B cell (primary cell): ENCODE measurements at regions not wholly inside any gene's neighbourhood (a gene's known extent, or its start where the extent isn't known, plus 50 kb on each side); places are given as distances from the start of the nearest gene placed in this dataset.

ENCODE experiments used
- ATAC-seq: fragments of 200-7000 bp; cut with Tn5 transposase; one replicate; pipeline ENCODE4 v1.10.0; 2021; ENCODE audit warnings: low read depth, mild to moderate bottlenecking, moderate number of reproducible peaks, moderate library complexity
- CTCF ChIA-PET: fragments of 350-600 bp; sonication (Branson Sonifier 250); formaldehyde crosslinking; loops from one replicate; lab custom pipeline; 2021; ENCODE audit warnings: antibody characterized with exemption, inconsistent platforms; lab: Charles Lee
- POLR2A ChIA-PET: fragments of 350-600 bp; sonication (Branson Sonifier 250); formaldehyde crosslinking; loops from one replicate; lab custom pipeline; 2021; ENCODE audit warnings: antibody characterized with exemption; lab: Charles Lee
- DNase-seq: peaks from one replicate; pipeline ENCODE4 v3.0.0; 2013
- H2AFZ ChIP-seq: 2 replicates; pipeline ENCODE4 v1.6.1; 2012; ENCODE audit warnings: mild to moderate bottlenecking, low read depth, low read length; ENCODE audit not compliant: insufficient read depth, poor library complexity, severe bottlenecking
- H3K27ac ChIP-seq, 2 donors: 1 replicate in 1 of 2; 2 replicates in 1 of 2; pipeline ENCODE4 v1.5.1; 2012 to 2013; ENCODE audit warnings: low read length in 2 of 2, mild to moderate bottlenecking in 2 of 2, moderate library complexity in 1 of 2
- H3K27me3 ChIP-seq, 4 experiments: fragments of 200-600 bp in 1 of 4; sonication (generic) in 1 of 4; replicated peaks in 1 of 4; 1 replicate in 2 of 4; 2 replicates in 2 of 4; pipeline versions ENCODE4 v1.6.1 to v1.7.0; 2013 to 2016; ENCODE audit warnings: low read length in 3 of 4, mild to moderate bottlenecking in 2 of 4, mixed read lengths in 1 of 4, moderate library complexity in 1 of 4; ENCODE audit not compliant: insufficient read depth in 4 of 4, control insufficient read depth in 3 of 4; ENCODE audit errors: control extremely low read depth in 1 of 4
- H3K36me3 ChIP-seq, 2 experiments: replicated peaks in 1 of 2; 1 replicate in 1 of 2; 2 replicates in 1 of 2; pipeline versions ENCODE4 v1.6.1 to v1.7.1; 2013; ENCODE audit warnings: low read length in 1 of 2; ENCODE audit not compliant: insufficient read depth in 2 of 2, control insufficient read depth in 1 of 2; ENCODE audit errors: control extremely low read depth in 1 of 2, extremely low read depth in 1 of 2
- H3K4me1 ChIP-seq, 2 donors: fragments of 200-600 bp in 1 of 2; sonication (generic) in 1 of 2; 1 replicate in 1 of 2; 2 replicates in 1 of 2; pipeline versions ENCODE4 v1.5.1 to v1.6.1; 2013 to 2017; ENCODE audit warnings: low read length in 2 of 2; ENCODE audit not compliant: control insufficient read depth in 2 of 2, insufficient read depth in 2 of 2
- H3K4me2 ChIP-seq: replicated peaks from 2 replicates; pipeline ENCODE3; 2012; ENCODE audit warnings: mild to moderate bottlenecking, low read depth, low read length; ENCODE audit not compliant: poor library complexity, severe bottlenecking
- H3K4me3 ChIP-seq, 5 experiments: fragments of 200-600 bp in 1 of 5; sonication (generic) in 1 of 5; 1 replicate in 3 of 5; 2 replicates in 2 of 5; pipeline versions ENCODE4 v1.5.1 to v1.7.0; 2011 to 2016; ENCODE audit warnings: low read length in 4 of 5, mild to moderate bottlenecking in 4 of 5, low read depth in 2 of 5, control low read depth in 1 of 5, moderate library complexity in 1 of 5; ENCODE audit not compliant: insufficient read depth in 1 of 5; ENCODE audit errors: control extremely low read depth in 1 of 5, extremely low read depth in 1 of 5
- H3K79me2 ChIP-seq: fragments of 200-600 bp; sonication (generic); one replicate; pipeline ENCODE4 v1.6.0; 2016; ENCODE audit warnings: low read length; ENCODE audit not compliant: control insufficient read depth, insufficient read depth
- H3K9ac ChIP-seq: fragments of 200-600 bp; sonication (generic); 2 replicates; pipeline ENCODE4 v1.6.1; 2017; ENCODE audit warnings: mild to moderate bottlenecking, low read length, moderate library complexity
- H3K9me3 ChIP-seq, 3 donors: one replicate each; pipeline versions ENCODE4 v1.6.1 to v1.7.1; 2013; ENCODE audit warnings: low read length in 2 of 3; ENCODE audit not compliant: control insufficient read depth in 2 of 3, insufficient read depth in 1 of 3; ENCODE audit errors: control extremely low read depth in 1 of 3
- H4K20me1 ChIP-seq: 2 replicates; pipeline ENCODE4 v1.6.0; 2012; ENCODE audit warnings: mild to moderate bottlenecking, low read length; ENCODE audit not compliant: insufficient read depth, control insufficient read depth, poor library complexity, severe bottlenecking
- H3K27ac Mint-ChIP-seq: one replicate; pipeline ENCODE4 v1.8.0; 2021; ENCODE audit warnings: mixed read lengths
- H3K27me3 Mint-ChIP-seq: one replicate; pipeline ENCODE4 v1.8.0; 2021; ENCODE audit warnings: mixed read lengths
- H3K4me1 Mint-ChIP-seq: one replicate; pipeline ENCODE4 v1.8.0; 2021; ENCODE audit warnings: mixed read lengths
- H3K4me3 Mint-ChIP-seq: one replicate; pipeline ENCODE4 v1.8.0; 2021; ENCODE audit warnings: mixed read lengths
- H3K9me3 Mint-ChIP-seq: one replicate; pipeline ENCODE4 v1.8.0; 2022; ENCODE audit warnings: mixed read lengths; ENCODE audit not compliant: insufficient read depth
- CTCF ChIP-seq: fragments of 200-600 bp; IDR thresholded peaks from one replicate; pipeline ENCODE4 v1.8.0; 2022; ENCODE audit warnings: antibody characterized with exemption, mild to moderate bottlenecking
- EZH2 ChIP-seq: IDR thresholded peaks from 2 replicates; pipeline ENCODE4 v1.6.1; 2012; ENCODE audit warnings: borderline replicate concordance, low read depth, mild to moderate bottlenecking, moderate library complexity, low read length; ENCODE audit not compliant: insufficient read depth, poor library complexity, severe bottlenecking
- WGBS: methylation state at CpG from one replicate; pipeline ENCODE4 v1.1.5; 2013; ENCODE audit warnings: missing lambda C conversion rate; ENCODE audit not compliant: insufficient coverage; 5-methylcytosine and 5-hydroxymethylcytosine counted together
- intact Hi-C: fragments of 100-400 bp; cut with micrococcal nuclease; formaldehyde crosslinking; loops from one replicate; pipeline ENCODE4 v1.10.0; 2022

GRCh38 chr13:65881561-65882155, 1348.5 kb downstream of the PCDH9 start:
- no peak overlapping the region for H3K4me3 Mint-ChIP-seq
- ATAC-seq (no peak), DNase-seq (no peak)
- Histone ChIP-seq H3K4me1 (no peaks in the 10 kb centered on the region), H4K20me1 (no peaks in the 10 kb centered on the region), H3K4me2 (no peak overlapping the region), H3K4me3 (no peak overlapping the region), H3K27ac (no peak overlapping the region), H3K9me3 (no peaks in the 10 kb centered on the region), H3K9ac (no peak overlapping the region), H3K79me2 (no peaks in the 10 kb centered on the region), H2AFZ (no peak overlapping the region), H3K36me3 (no peaks in the 10 kb centered on the region), H3K27me3 (no peaks in the 10 kb centered on the region)
- H3K27me3 Mint-ChIP-seq, result no peaks in the 10 kb centered on the region
- no peak overlapping the region for H3K27ac Mint-ChIP-seq
- CTCF ChIA-PET, result no interaction called here
- peaks cover 3% of the 10 kb centered on the region for H3K9me3 Mint-ChIP-seq
- TF ChIP-seq CTCF, result no peak
- no peak for TF ChIP-seq EZH2
- POLR2A ChIA-PET, result no interaction called here
- H3K4me1 Mint-ChIP-seq, result no peaks in the 10 kb centered on the region
- intact Hi-C loops, result no loop called here
- 100% methylated on average over 1 of the region's 3 CpGs for WGBS

- TF ChIP-seq EZH2, result no peak
- no peak for TF ChIP-seq CTCF
Measured at GRCh38 chr13:65875031-65875430, 1355.1 kb downstream of the PCDH9 start.

More at GRCh38 chr13:65875031-65875430, 1355.1 kb downstream of the PCDH9 start:
- Mint-ChIP-seq H3K4me1 (no peaks in the 10 kb centered on the region), H3K27ac (no peak overlapping the region), H3K27me3 (no peaks in the 10 kb centered on the region), H3K4me3 (no peak overlapping the region), H3K9me3 (no peaks in the 10 kb centered on the region)
- no peak overlapping the region for H2AFZ ChIP-seq
- POLR2A ChIA-PET, result no interaction called here
- H4K20me1 ChIP-seq, result no peaks in the 10 kb centered on the region
- no peak overlapping the region for H3K4me2 ChIP-seq
- H3K4me3 ChIP-seq, result no peak overlapping the region
- H3K27ac ChIP-seq, result no peak overlapping the region
- no peaks in the 10 kb centered on the region for H3K79me2 ChIP-seq
- no peaks in the 10 kb centered on the region for H3K9me3 ChIP-seq
- intact Hi-C loops, result no loop called here
- ATAC-seq (no peak), DNase-seq (no peak)
- H3K36me3 ChIP-seq, result no peaks in the 10 kb centered on the region
- H3K4me1 ChIP-seq, result no peaks in the 10 kb centered on the region
- H3K9ac ChIP-seq, result no peak overlapping the region
- H3K27me3 ChIP-seq, result no peaks in the 10 kb centered on the region
- CTCF ChIA-PET, result no interaction called here
